Mammary epithelial cell (primary cell): ENCODE measurements at regions not wholly inside any gene's neighbourhood (a gene's known extent, or its start where the extent isn't known, plus 50 kb on each side); places are given as distances from the start of the nearest gene placed in this dataset.
"Not testable (repeated sequence)": the region's sequence is repeated elsewhere in the genome, so short reads cannot be mapped to it uniquely, and the experiment has no call there.

Source experiments
- EZH2 ChIP-seq: IDR thresholded peaks from 2 replicates; pipeline ENCODE4 v1.6.1; 2012; ENCODE audit warnings: low read length, inconsistent platforms, borderline replicate concordance
- TF ChIP-seq, protein P1 (sequence below), 2 donors: IDR thresholded peaks in 1 of 2; conservative IDR thresholded peaks in 1 of 2; 2 replicates each; pipeline ENCODE4 v1.5.1; 2011 to 2012; ENCODE audit warnings: inconsistent platforms in 2 of 2, low read length in 2 of 2, mild to moderate bottlenecking in 2 of 2, control low read depth in 1 of 2, low read depth in 1 of 2; ENCODE audit not compliant: insufficient read depth in 1 of 2; ENCODE audit errors: extremely low read depth in 1 of 2

DNA sequence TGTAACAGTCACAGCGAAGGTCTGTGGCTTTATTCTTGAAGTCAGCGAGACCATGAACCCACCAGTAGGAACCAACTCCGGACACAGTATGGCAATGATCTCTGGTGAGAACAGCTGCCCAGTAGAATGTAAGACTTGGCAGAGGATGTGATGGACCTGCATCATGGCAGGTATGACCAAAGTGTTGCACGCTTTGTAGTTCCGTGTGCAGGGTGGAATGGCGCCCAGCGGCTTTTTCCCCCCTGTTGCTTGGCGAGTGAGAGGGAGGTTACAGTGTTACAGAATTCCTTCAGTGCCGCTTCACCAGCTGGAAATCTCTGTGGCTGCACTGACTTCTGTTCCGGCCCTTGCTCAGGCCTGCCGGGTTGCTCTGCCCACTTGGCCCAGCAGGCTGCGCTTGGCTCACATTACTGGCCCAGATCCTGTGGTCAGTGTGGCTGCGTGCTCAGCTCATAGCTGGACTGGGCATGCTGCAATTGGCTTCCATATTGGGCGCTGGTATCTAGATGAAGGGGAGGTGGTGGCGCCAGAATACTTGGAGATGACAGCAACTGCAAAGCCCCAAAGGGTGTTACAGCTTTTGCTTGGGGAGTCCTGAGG lies 148.1 kb upstream of the ZNF658 start:
- TF ChIP-seq, protein P1, sequence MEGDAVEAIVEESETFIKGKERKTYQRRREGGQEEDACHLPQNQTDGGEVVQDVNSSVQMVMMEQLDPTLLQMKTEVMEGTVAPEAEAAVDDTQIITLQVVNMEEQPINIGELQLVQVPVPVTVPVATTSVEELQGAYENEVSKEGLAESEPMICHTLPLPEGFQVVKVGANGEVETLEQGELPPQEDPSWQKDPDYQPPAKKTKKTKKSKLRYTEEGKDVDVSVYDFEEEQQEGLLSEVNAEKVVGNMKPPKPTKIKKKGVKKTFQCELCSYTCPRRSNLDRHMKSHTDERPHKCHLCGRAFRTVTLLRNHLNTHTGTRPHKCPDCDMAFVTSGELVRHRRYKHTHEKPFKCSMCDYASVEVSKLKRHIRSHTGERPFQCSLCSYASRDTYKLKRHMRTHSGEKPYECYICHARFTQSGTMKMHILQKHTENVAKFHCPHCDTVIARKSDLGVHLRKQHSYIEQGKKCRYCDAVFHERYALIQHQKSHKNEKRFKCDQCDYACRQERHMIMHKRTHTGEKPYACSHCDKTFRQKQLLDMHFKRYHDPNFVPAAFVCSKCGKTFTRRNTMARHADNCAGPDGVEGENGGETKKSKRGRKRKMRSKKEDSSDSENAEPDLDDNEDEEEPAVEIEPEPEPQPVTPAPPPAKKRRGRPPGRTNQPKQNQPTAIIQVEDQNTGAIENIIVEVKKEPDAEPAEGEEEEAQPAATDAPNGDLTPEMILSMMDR (conservative IDR thresholded peaks at IDR 0.05 in 1 of 2, IDR thresholded peaks at IDR 0.05 in 1 of 2; ENCODE audit: extremely low read depth in 1 of 2, insufficient read depth in 1 of 2, low read depth in 1 of 2, low read length in 2 of 2): not testable (repeated sequence)
- not testable (repeated sequence) for TF ChIP-seq EZH2
